KMS-11 (cell line): ENCODE measurements at regions not wholly inside any gene's neighbourhood (a gene's known extent, or its start where the extent isn't known, plus 50 kb on each side); places are given as distances from the start of the nearest gene placed in this dataset.

Experiments used
- H2AFZ ChIP-seq: fragments of 200-600 bp; sonication (generic); 2 replicates; pipeline ENCODE4 v1.6.1; 2016; ENCODE audit warnings: antibody characterized with exemption, mixed run types, low read depth
- H3K27ac ChIP-seq: fragments of 200-600 bp; sonication (generic); 2 replicates; pipeline ENCODE4 v1.6.1; 2016; ENCODE audit warnings: mild to moderate bottlenecking, mixed run types
- H3K27me3 ChIP-seq: fragments of 200-600 bp; sonication (generic); 2 replicates; pipeline ENCODE4 v1.6.1; 2017; ENCODE audit warnings: mild to moderate bottlenecking, low read depth, mixed run types, moderate library complexity; ENCODE audit not compliant: insufficient read depth
- H3K36me3 ChIP-seq: fragments of 200-600 bp; sonication (generic); 2 replicates; pipeline ENCODE4 v1.6.1; 2017; ENCODE audit warnings: mild to moderate bottlenecking, mixed run types; ENCODE audit not compliant: insufficient read depth
- H3K4me1 ChIP-seq: fragments of 200-600 bp; sonication (generic); 2 replicates; pipeline ENCODE4 v1.6.1; 2016; ENCODE audit warnings: mild to moderate bottlenecking, low read depth, mixed run types; ENCODE audit not compliant: poor library complexity, severe bottlenecking
- H3K4me2 ChIP-seq: fragments of 200-600 bp; sonication (generic); 2 replicates; pipeline ENCODE4 v1.7.0; 2016; ENCODE audit warnings: mild to moderate bottlenecking, mixed run types
- H3K4me3 ChIP-seq: fragments of 200-600 bp; sonication (generic); IDR thresholded peaks from 2 replicates; pipeline ENCODE4 v1.6.1; 2017; ENCODE audit warnings: low read depth, low read length, mixed read lengths; ENCODE audit not compliant: insufficient read depth
- H3K79me2 ChIP-seq: fragments of 200-600 bp; sonication (generic); 2 replicates; pipeline ENCODE4 v1.6.1; 2016; ENCODE audit warnings: low read depth, mixed run types; ENCODE audit not compliant: insufficient read depth
- H3K9ac ChIP-seq: fragments of 200-600 bp; sonication (generic); 2 replicates; pipeline ENCODE4 v1.6.1; 2016; ENCODE audit warnings: mild to moderate bottlenecking, mixed run types
- H4K20me1 ChIP-seq: fragments of 200-600 bp; sonication (generic); 2 replicates; pipeline ENCODE4 v1.6.1; 2016; ENCODE audit warnings: mild to moderate bottlenecking, mixed run types; ENCODE audit not compliant: insufficient read depth
- TF ChIP-seq, protein P1 (sequence below): fragments of 200-600 bp; sonication (generic); conservative IDR thresholded peaks from 2 replicates; pipeline ENCODE4 v1.6.1; 2017; ENCODE audit warnings: low read depth, mild to moderate bottlenecking, antibody characterized with exemption, low read length, moderate library complexity, mixed read lengths

DNA sequence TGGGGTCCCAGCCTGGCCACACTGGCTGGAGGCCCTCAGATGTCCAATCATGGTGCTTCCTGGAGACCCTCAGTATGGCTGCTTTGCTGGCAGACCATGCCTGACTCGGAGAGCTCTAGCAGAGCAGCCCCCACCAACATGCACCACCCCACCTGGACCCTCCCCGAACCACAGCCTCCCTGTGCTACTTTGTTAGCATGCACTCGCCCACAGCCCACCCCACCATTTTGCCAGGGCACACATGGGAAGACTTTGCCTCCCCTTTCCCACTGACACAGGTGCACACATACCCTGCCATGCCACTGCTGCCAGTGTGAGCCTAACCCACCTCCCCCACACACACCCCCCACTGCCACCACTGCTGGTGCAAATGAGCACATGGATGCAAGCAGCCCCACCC lies 497.5 kb upstream of the PBX1 start:
- no peaks in the 10 kb centered on the region for H3K27me3 ChIP-seq
- no peaks in the 10 kb centered on the region for H3K79me2 ChIP-seq
- H3K4me1 ChIP-seq = no peaks in the 10 kb centered on the region
- no peak overlapping the region for H3K27ac ChIP-seq
- TF ChIP-seq, protein P1, sequence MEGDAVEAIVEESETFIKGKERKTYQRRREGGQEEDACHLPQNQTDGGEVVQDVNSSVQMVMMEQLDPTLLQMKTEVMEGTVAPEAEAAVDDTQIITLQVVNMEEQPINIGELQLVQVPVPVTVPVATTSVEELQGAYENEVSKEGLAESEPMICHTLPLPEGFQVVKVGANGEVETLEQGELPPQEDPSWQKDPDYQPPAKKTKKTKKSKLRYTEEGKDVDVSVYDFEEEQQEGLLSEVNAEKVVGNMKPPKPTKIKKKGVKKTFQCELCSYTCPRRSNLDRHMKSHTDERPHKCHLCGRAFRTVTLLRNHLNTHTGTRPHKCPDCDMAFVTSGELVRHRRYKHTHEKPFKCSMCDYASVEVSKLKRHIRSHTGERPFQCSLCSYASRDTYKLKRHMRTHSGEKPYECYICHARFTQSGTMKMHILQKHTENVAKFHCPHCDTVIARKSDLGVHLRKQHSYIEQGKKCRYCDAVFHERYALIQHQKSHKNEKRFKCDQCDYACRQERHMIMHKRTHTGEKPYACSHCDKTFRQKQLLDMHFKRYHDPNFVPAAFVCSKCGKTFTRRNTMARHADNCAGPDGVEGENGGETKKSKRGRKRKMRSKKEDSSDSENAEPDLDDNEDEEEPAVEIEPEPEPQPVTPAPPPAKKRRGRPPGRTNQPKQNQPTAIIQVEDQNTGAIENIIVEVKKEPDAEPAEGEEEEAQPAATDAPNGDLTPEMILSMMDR = no peak
- H2AFZ ChIP-seq = no peak overlapping the region
- no peak overlapping the region for H3K4me2 ChIP-seq
- no peaks in the 10 kb centered on the region for H3K36me3 ChIP-seq
- H4K20me1 ChIP-seq = no peaks in the 10 kb centered on the region
- no peak overlapping the region for H3K9ac ChIP-seq
- no peak overlapping the region for H3K4me3 ChIP-seq

DNA sequence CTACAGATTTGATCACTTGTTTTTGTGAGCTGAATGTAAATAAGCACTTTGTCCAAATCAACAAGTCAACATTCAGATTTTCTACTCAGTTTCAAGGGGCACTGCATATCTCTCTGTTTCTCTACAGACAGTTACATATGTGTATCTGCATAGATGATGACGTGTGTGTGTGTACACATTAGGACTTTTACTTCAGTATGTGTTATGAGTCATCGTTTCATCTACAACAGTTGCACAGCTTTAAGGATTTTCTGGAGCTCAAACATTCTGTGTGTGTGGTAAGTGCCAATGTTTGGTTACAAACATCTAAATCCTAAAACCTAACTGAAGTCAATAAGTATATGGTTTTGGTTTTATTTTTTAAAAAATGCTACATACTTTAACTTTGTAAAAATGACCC lies 494.5 kb upstream of the PBX1 start:
- Histone ChIP-seq H3K4me2 (no peak overlapping the region), H3K4me1 (no peaks in the 10 kb centered on the region), H3K27ac (no peak overlapping the region), H2AFZ (no peak overlapping the region), H3K4me3 (no peak overlapping the region), H3K9ac (no peak overlapping the region), H3K27me3 (no peaks in the 10 kb centered on the region), H3K79me2 (no peaks in the 10 kb centered on the region), H3K36me3 (no peaks in the 10 kb centered on the region), H4K20me1 (no peaks in the 10 kb centered on the region)
- TF ChIP-seq, protein P1 = no peak

DNA sequence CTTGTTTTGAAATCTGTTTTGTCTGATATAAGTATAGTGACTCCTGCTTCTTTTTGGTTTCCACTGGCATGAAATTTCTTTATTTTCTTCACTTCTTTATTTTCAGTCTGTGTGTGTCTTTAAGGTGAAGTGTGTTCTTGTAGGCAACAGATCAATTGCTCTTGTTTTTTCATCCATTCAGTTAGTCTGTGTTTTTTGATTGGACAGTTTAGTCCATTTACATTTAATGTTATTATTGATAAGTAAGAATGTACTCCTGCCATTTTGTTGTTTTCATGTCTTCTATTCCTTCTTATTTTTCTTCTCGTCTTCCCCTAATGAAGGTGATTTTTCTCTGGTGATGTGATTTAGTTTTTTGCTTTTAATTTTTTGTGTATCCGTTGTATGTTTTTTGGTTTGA lies 487.7 kb upstream of the PBX1 start:
- TF ChIP-seq, protein P1 = no peak
- H3K36me3 ChIP-seq = no peaks in the 10 kb centered on the region; the same call in 1 of the 2 replicates

DNA sequence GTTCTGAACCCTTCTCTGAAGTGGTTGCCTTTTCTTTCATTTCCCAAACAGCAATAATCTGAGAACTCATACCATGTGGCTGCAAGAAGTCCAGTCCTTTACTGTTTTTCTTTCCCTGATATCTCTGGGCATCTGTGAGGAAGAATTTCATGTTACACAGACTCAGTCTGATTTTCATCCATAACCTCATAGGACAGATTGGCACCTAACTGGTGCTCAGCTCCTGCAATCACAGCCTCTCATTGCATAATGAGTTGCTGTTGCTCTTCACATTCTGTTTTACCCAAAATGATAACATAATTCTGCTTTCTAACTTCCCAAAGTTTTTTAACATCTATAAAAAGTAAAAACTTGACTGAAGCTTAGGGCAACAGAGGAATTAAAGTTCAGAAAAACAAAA lies 472.2 kb upstream of the PBX1 start:
- no peaks in the 10 kb centered on the region for H3K36me3 ChIP-seq
- H2AFZ ChIP-seq = no peak overlapping the region
- H3K79me2 ChIP-seq = no peaks in the 10 kb centered on the region
- H3K4me2 ChIP-seq = no peak overlapping the region
- no peaks in the 10 kb centered on the region for H3K4me1 ChIP-seq
- TF ChIP-seq, protein P1 = no peak
- no peak overlapping the region for H3K27ac ChIP-seq
- H3K27me3 ChIP-seq = no peaks in the 10 kb centered on the region
- H3K9ac ChIP-seq = no peak overlapping the region
- no peaks in the 10 kb centered on the region for H4K20me1 ChIP-seq
- no peak overlapping the region for H3K4me3 ChIP-seq

More for the DNA sequence above, 487.7 kb upstream of the PBX1 start:
- Histone ChIP-seq H3K27me3 (no peaks in the 10 kb centered on the region), H3K9ac (no peak overlapping the region), H3K4me2 (no peak overlapping the region), H2AFZ (no peak overlapping the region), H3K4me3 (no peak overlapping the region), H4K20me1 (no peaks in the 10 kb centered on the region), H3K79me2 (no peaks in the 10 kb centered on the region), H3K27ac (no peak overlapping the region), H3K4me1 (no peaks in the 10 kb centered on the region)

DNA sequence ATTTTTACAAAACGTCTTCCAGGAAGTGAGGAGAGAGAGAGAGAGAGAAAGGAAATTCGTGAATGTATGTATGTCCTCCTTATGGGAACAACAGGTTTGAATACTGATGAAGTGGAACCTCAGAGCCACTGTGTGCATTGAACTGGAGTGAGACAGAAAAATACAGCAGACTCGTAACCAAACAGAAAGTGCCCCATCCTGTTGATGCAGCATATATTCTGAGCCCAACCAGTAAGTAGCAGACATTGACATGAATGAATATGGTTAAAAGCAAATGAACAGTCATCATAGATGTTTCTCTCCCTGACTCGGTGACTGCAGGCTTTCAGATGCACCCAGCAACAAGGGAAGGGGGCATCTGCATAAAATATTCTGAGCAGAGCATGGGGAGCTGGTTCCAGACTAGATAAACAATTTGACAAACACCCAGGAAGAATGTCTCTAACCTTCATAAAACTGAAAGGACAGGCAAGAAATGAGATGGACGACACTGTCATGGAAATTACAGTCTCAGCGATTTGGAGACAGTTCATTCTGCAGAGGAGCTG lies 471.0 kb upstream of the PBX1 start:
- Histone ChIP-seq H4K20me1 (no peaks in the 10 kb centered on the region), H3K27ac (no peak overlapping the region), H3K79me2 (no peaks in the 10 kb centered on the region), H3K36me3 (no peaks in the 10 kb centered on the region), H2AFZ (no peak overlapping the region), H3K27me3 (no peaks in the 10 kb centered on the region), H3K4me1 (no peaks in the 10 kb centered on the region), H3K9ac (no peak overlapping the region), H3K4me2 (no peak overlapping the region), H3K4me3 (peak overlapping the region; percentile 62)
- TF ChIP-seq, protein P1 = no peak
